HG02798 (cell line): ENCODE measurements at regions not wholly inside any gene's neighbourhood (a gene's known extent, or its start where the extent isn't known, plus 50 kb on each side); places are given as distances from the start of the nearest gene placed in this dataset.
A peak's percentile ranks its signal among the peaks of the same experiment; 100 is the strongest.
"Not testable (repeated sequence)": the region's sequence is repeated elsewhere in the genome, so short reads cannot be mapped to it uniquely, and the experiment has no call there.

Source experiments
- ATAC-seq: cut with Tn5 transposase; IDR thresholded peaks from one replicate; pipeline ENCODE4 v1.9.1; 2021; ENCODE audit warnings: mild to moderate bottlenecking; ENCODE audit not compliant: unreplicated experiment, poor library complexity

GRCh38 chr21:36245649-36246048 lies 74.3 kb upstream of the MORC3 start:
- no peak for ATAC-seq

- no peak for ATAC-seq
Measured at GRCh38 chr21:36246080-36246631, 73.8 kb upstream of the MORC3 start.

GRCh38 chr21:36247316-36248010 lies 72.5 kb upstream of the MORC3 start:
- no peak for ATAC-seq

- no peak for ATAC-seq
Measured at GRCh38 chr21:36249576-36250422, 70.2 kb upstream of the MORC3 start.

DNA sequence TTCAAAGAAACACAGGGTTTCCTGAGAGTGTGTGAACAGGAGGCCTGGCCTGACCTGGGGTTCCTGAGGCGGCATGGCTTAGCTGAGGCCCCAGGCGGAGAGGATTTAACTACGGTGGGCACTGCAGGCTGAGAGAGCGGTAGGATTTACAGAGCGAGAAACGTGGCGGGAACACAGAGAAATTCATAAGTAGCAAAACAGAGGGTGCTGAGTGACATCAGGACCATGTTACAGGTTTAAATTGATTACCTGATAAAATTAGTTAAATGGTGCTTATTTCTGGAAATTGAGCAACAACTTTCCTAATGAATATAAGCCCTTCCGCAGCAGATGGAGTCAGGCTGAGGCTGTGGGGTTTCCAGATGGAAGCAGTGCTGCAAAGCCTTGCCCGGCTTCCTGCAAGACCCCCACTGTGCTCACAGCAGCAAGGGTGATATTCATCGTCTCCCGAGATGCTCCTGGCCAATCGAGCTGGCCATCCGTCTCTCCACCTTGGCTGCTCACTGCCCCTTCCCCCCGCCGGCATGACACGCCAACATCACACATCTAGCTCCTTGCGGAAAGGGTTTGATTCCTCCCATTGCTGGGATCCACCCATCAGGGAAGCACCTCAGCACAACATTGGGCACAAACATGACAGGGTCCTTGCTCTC lies 69.4 kb upstream of the MORC3 start:
- ATAC-seq: no peak

- no peak for ATAC-seq
Measured at GRCh38 chr21:36254106-36254941, 65.7 kb upstream of the MORC3 start.

DNA sequence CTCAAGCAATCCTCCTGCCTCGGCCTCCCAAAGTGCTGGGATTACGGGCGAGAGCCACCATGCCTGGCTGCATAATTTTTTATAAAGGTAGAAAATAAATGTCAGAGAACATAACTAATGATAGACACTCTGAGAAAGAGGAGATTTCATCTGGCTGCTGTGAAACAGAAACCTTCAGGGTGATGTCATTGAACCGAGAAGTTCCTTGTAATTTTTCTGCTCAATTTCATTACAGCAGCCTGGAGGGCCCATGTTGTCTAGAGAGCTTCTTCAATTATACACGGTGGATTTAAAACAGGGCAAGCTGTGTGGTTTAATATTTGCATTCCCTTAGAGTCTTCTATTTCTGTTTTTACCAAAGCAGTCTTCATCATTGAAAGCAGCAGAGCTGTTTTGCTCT lies 64.3 kb upstream of the MORC3 start:
- peak; percentile 67 for ATAC-seq

GRCh38 chr21:36257657-36258056 lies 62.3 kb upstream of the MORC3 start:
- ATAC-seq: no peak

DNA sequence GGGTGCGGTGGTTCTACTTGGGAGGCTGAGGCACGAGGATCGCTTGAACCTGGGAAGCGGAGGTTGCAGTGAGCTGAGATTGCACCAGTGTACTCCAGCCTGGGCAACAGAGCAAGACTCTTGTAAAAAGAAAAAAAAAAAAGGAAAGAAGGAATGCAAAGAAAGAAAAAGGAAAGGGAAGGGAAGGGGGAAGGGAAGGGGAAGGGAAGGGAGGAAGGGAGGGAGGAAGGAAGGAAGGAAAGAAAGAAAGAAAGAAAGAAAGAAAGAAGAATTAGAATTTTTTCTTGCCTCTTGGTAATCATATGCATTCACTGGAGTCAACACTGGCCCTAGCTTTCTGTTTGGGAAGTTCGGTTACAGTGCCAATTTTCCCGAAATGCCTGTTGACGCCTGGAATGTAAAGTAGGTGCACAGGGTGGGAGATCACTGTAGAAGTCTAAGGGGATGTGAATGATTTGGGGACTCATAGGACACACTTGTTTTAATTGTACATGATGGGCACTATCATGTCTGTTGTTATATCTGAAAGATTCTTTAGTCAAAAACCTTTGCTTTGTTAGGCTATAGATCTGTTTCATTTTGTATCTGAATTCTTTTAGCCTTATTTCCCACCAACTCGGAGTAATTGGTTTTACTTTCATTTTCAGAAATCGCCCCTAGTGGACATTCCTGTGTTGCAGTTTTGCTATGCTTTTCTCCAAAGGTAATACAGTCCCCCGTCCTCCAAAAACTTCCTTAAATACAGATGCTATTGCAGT lies 59.8 kb upstream of the MORC3 start:
- ATAC-seq: peak; percentile 57

DNA sequence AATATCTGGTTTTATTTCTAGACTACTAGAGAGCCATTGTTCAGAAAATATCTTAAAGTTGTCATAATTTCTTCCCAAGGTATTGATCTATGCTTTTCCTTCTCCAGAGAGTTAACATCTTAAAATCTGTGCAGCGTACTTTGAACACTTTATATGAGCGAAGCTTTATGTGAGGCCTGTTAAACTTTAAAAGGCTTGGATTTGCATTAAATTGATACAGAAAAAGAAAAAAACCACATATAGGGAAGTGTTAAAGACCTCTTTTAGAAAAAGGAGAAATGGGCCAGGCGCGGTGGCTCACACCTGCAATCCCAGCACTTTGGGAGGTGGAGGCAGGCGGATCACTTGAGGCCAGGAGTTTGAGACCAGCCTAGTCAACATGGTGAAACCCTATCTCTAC lies 59.2 kb upstream of the MORC3 start:
- ATAC-seq: no peak

DNA sequence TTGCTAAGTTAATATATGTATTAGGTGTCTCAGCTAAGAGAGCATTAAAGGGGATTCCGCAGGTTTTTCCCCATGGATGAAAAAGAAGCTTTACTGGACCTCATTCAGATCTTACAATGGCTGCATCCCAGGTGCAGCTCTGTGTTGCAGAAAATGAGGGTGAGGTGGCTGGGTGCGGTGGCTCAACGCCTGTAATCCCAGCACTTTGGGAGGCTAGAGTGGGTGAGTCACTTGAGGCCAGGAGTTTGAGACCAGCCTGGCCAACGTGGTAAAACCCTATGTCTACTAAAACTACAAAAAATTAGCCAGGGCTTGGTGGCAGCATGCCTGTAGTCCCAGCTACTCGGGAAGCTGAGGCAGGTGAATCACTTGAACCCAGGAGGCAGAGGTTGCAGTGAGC lies 58.5 kb upstream of the MORC3 start:
- no peak for ATAC-seq

- no peak for ATAC-seq
Measured at GRCh38 chr21:36263797-36264196, 56.2 kb upstream of the MORC3 start.

GRCh38 chr21:36265431-36265830 lies 54.6 kb upstream of the MORC3 start:
- ATAC-seq: no peak

GRCh38 chr21:36267828-36268227 lies 52.2 kb upstream of the MORC3 start:
- ATAC-seq: not testable (repeated sequence)

DNA sequence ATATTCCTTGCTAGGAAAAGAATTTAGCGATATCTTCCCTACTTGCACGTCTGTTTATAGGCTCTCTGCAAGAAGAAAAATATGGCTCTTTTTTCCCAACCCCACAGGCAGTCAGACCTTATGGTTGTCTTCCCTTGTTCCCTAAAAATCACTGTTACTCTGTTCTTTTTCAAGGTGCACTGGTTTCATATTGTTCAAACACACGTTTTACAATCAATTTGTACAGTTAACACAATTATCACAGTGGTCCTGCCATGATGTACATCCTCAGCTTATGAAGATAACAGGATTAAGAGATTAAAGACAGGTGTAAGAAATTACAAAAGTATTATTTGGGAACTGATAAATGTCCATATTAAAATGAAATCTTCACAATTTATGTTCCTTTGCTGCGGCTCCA lies 51.7 kb upstream of the MORC3 start:
- ATAC-seq: not testable (repeated sequence)
